Cardiac muscle cell (in vitro differentiated cells and primary cell): ENCODE measurements at regions not wholly inside any gene's neighbourhood (a gene's known extent, or its start where the extent isn't known, plus 50 kb on each side); places are given as distances from the start of the nearest gene placed in this dataset.

Source experiments
- DNase-seq, 2 donors: peaks; one replicate each; pipeline versions ENCODE4 v3.0.0 to v3.0.0-alpha.2; 2010 to 2017; ENCODE audit warnings: low read depth in 1 of 2, low spot score in 1 of 2
- H3K27ac ChIP-seq: fragments of 200-600 bp; sonication (generic); 2 replicates; pipeline ENCODE4 v1.5.1; 2016
- H3K27me3 ChIP-seq: fragments of 200-600 bp; sonication (generic); 2 replicates; pipeline ENCODE4 v1.6.0; 2016; ENCODE audit warnings: control low read depth
- H3K36me3 ChIP-seq: fragments of 200-600 bp; sonication (generic); 2 replicates; pipeline ENCODE4 v1.5.1; 2016; ENCODE audit warnings: control low read depth
- H3K4me1 ChIP-seq: fragments of 200-600 bp; sonication (generic); 2 replicates; pipeline ENCODE4 v1.8.1; 2017; ENCODE audit warnings: low read depth, mild to moderate bottlenecking, mixed run types
- H3K4me3 ChIP-seq: fragments of 200-600 bp; sonication (generic); 2 replicates; pipeline ENCODE4 v1.5.1; 2016; ENCODE audit warnings: mild to moderate bottlenecking
- H3K9me3 ChIP-seq: fragments of 200-600 bp; sonication (generic); 2 replicates; pipeline ENCODE4 v1.5.1; 2017; ENCODE audit warnings: low read depth, mild to moderate bottlenecking, control low read depth
- CTCF ChIP-seq: IDR thresholded peaks from 2 replicates; pipeline ENCODE4 v1.5.1; 2012; ENCODE audit warnings: low read depth, mild to moderate bottlenecking, low read length

DNA sequence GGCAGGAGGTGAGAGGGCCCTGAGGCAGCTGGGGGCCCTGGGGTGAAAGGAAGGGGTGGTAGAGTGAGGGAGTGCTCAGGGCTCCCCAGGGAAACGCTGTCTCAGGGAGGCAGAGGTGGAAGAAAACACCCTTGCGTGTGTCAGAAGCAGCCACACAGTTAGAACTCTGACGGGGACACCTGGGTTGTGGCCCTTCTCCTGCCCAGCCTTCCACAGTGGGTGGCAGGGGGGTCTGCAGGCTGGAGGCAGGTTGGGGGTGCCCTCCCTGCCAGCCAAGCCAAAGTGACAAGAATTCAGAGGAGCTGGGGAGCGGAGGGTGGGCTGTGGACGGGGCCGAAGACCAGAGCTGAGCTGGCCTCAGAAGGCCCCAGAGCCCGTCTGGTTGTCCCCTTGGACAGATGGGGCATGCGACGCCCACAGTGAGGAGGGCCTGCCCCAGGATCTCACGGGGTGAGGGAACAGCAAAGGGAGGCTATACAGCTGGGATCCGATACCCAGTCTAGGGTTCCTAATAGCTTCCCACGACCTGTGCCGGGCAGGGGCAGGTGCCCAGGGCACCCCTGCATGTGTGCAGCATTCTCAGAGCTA is 105.2 kb upstream of the ADRA2C start:
- Histone ChIP-seq H3K9me3 (no peaks in the 10 kb centered on the region), H3K36me3 (no peaks in the 10 kb centered on the region), H3K4me3 (no peak overlapping the region), H3K27me3 (no peaks in the 10 kb centered on the region), H3K4me1 (no peaks in the 10 kb centered on the region), H3K27ac (no peak overlapping the region)
- TF ChIP-seq CTCF = no peak
- DNase-seq = no peak

- no peak overlapping the region for H3K4me3 ChIP-seq
- no peak for DNase-seq
- no peaks in the 10 kb centered on the region for H3K4me1 ChIP-seq
- no peaks in the 10 kb centered on the region for H3K27me3 ChIP-seq
- no peak overlapping the region for H3K27ac ChIP-seq
- H3K9me3 ChIP-seq = no peaks in the 10 kb centered on the region
- no peak for TF ChIP-seq CTCF
- H3K36me3 ChIP-seq = no peaks in the 10 kb centered on the region
Measured at GRCh38 chr4:3660086-3660927, 105.9 kb upstream of the ADRA2C start.

GRCh38 chr4:3659131-3659530 is 107.1 kb upstream of the ADRA2C start:
- no peak overlapping the region for H3K27ac ChIP-seq
- no peaks in the 10 kb centered on the region for H3K4me1 ChIP-seq
- no peak overlapping the region for H3K4me3 ChIP-seq
- no peaks in the 10 kb centered on the region for H3K27me3 ChIP-seq
- H3K36me3 ChIP-seq = no peaks in the 10 kb centered on the region
- no peak for DNase-seq
- TF ChIP-seq CTCF = no peak
- no peaks in the 10 kb centered on the region for H3K9me3 ChIP-seq

DNA sequence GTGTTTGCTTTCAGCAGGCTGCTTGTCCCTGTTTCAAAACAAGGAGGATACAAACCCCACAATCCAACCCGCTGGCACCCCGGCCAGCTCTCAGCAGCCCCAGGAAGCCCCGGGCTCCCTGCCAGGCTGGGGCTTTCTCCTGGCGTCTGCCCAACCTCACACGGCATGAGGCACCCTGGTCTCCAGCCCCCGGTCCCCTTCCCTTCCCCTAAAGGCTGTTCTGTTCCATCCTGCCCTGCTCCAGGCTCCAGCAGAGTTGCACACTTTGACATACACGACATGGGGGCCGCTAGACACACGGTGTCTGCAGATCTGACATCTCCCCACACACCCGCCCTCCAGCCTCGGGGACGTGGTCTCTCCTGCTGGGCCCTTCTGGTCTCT is 107.7 kb upstream of the ADRA2C start:
- Histone ChIP-seq H3K27ac (no peak overlapping the region), H3K4me3 (no peak overlapping the region), H3K9me3 (no peaks in the 10 kb centered on the region), H3K4me1 (no peaks in the 10 kb centered on the region), H3K27me3 (no peaks in the 10 kb centered on the region), H3K36me3 (no peaks in the 10 kb centered on the region)
- no peak for DNase-seq
- TF ChIP-seq CTCF = no peak

DNA sequence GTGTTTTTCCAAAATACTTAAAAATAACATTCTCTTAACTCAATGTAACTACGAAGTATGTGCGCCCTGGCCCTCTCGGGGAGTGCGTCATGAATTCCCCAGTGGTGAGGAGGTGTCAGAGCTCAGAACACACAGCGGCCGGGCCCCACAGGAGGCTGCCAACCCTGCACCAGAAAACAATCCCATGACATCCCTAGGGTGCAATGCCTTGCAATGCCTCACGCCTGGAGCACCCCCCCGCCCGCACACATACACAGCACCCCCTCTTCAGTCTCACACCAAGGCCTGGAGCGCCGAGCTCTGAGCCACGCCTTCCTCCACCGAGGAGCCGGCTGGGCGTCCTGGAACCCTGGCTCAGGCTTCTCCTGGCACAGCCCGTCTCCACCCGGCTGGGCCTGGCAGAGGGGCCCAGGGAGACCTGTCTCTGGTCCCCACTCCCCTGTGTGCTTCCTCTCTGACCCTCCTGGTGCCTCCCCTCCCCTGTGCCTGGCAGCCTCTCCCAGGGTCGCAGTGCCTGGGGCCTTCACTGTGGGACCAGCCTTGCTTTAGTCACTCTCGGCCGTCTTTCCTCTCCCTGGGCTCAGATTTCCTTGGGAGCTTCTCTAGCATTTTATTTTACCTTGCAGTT is 108.2 kb upstream of the ADRA2C start:
- peak in 1 of 2 donors; percentile 62 for DNase-seq
- TF ChIP-seq CTCF = no peak
- Histone ChIP-seq H3K9me3 (no peaks in the 10 kb centered on the region), H3K27me3 (no peaks in the 10 kb centered on the region), H3K36me3 (no peaks in the 10 kb centered on the region), H3K4me1 (no peaks in the 10 kb centered on the region), H3K27ac (no peak overlapping the region), H3K4me3 (no peak overlapping the region)
